Choroid plexus epithelial cell (primary cell): ENCODE measurements at regions not wholly inside any gene's neighbourhood (a gene's known extent, or its start where the extent isn't known, plus 50 kb on each side); places are given as distances from the start of the nearest gene placed in this dataset.

Experiments used
- DNase-seq: peaks from one replicate; pipeline ENCODE4 v3.0.0-alpha.2; 2010; ENCODE audit warnings: low read depth
- H3K4me3 ChIP-seq: 2 replicates; pipeline ENCODE4 v1.5.1; 2011; ENCODE audit warnings: low read depth, mild to moderate bottlenecking, control low read depth, low read length, moderate library complexity
- CTCF ChIP-seq: conservative IDR thresholded peaks from 2 replicates; pipeline ENCODE4 v1.5.1; 2011; ENCODE audit warnings: low read depth, mild to moderate bottlenecking, control low read depth, inconsistent platforms, low read length, moderate library complexity

- TF ChIP-seq CTCF, result no peak
- DNase-seq, result peak; percentile 87
- no peak overlapping the region for H3K4me3 ChIP-seq
Measured at GRCh38 chr22:27139935-27140511, 482.6 kb downstream of the MIAT start.

GRCh38 chr22:27142286-27142685 is 484.9 kb downstream of the MIAT start:
- H3K4me3 ChIP-seq, result no peak overlapping the region
- DNase-seq, result no peak
- no peak for TF ChIP-seq CTCF

- no peak for DNase-seq
- no peak overlapping the region for H3K4me3 ChIP-seq
- no peak for TF ChIP-seq CTCF
Measured at GRCh38 chr22:27144321-27144720, 486.9 kb downstream of the MIAT start.

- no peak overlapping the region for H3K4me3 ChIP-seq
- no peak for DNase-seq
- TF ChIP-seq CTCF, result no peak
Measured at GRCh38 chr22:27146866-27147633, 489.7 kb downstream of the MIAT start.

- no peak overlapping the region for H3K4me3 ChIP-seq
- TF ChIP-seq CTCF, result no peak
- DNase-seq, result no peak
Measured at GRCh38 chr22:27148055-27148454, 490.7 kb downstream of the MIAT start.

GRCh38 chr22:27148886-27149470 is 491.6 kb downstream of the MIAT start:
- no peak overlapping the region for H3K4me3 ChIP-seq
- no peak for TF ChIP-seq CTCF
- no peak for DNase-seq
